Mucosa of stomach (tissue), 1 donor: ENCODE measurements at regions not wholly inside any gene's neighbourhood (a gene's known extent, or its start where the extent isn't known, plus 50 kb on each side); places are given as distances from the start of the nearest gene placed in this dataset.

Source experiments
- H3K27me3 ChIP-seq: one replicate; pipeline ENCODE4 v1.7.0; 2013; ENCODE audit warnings: mild to moderate bottlenecking, low read length; ENCODE audit not compliant: control insufficient read depth, insufficient read depth
- H3K36me3 ChIP-seq: one replicate; pipeline ENCODE4 v1.7.0; 2013; ENCODE audit warnings: low read length; ENCODE audit not compliant: control insufficient read depth, insufficient read depth
- H3K4me1 ChIP-seq: one replicate; pipeline ENCODE4 v1.7.0; 2013; ENCODE audit warnings: mild to moderate bottlenecking, low read length; ENCODE audit not compliant: control insufficient read depth, insufficient read depth
- H3K4me3 ChIP-seq: one replicate; pipeline ENCODE4 v1.7.0; 2013; ENCODE audit warnings: low read length
- H3K9ac ChIP-seq: one replicate; pipeline ENCODE4 v1.7.0; 2013; ENCODE audit warnings: mild to moderate bottlenecking, low read length, moderate library complexity
- H3K9me3 ChIP-seq: one replicate; pipeline ENCODE4 v1.7.0; 2013; ENCODE audit warnings: mild to moderate bottlenecking, low read length, moderate library complexity; ENCODE audit not compliant: control insufficient read depth
- donor health status: Pancreatic carcinoma.

- H3K36me3 ChIP-seq = no peaks in the 10 kb centered on the region
- H3K4me1 ChIP-seq = no peaks in the 10 kb centered on the region
- H3K9me3 ChIP-seq = no peaks in the 10 kb centered on the region
- H3K27me3 ChIP-seq = no peaks in the 10 kb centered on the region
- no peak overlapping the region for H3K9ac ChIP-seq
- no peak overlapping the region for H3K4me3 ChIP-seq
Observed at GRCh38 chr9:28921857-28922500, 1348.7 kb upstream of the C9orf72 start.

- Histone ChIP-seq H3K4me3 (no peak overlapping the region), H3K36me3 (no peaks in the 10 kb centered on the region), H3K9me3 (no peaks in the 10 kb centered on the region), H3K27me3 (no peaks in the 10 kb centered on the region), H3K4me1 (no peaks in the 10 kb centered on the region), H3K9ac (no peak overlapping the region)
Observed at GRCh38 chr9:28922891-28923290, 1349.6 kb upstream of the C9orf72 start.

- H3K27me3 ChIP-seq = no peaks in the 10 kb centered on the region
- H3K9me3 ChIP-seq = no peaks in the 10 kb centered on the region
- H3K4me1 ChIP-seq = no peaks in the 10 kb centered on the region
- no peaks in the 10 kb centered on the region for H3K36me3 ChIP-seq
- H3K4me3 ChIP-seq = no peak overlapping the region
- H3K9ac ChIP-seq = no peak overlapping the region
Observed at GRCh38 chr9:28923351-28923750, 1350.1 kb upstream of the C9orf72 start.

DNA sequence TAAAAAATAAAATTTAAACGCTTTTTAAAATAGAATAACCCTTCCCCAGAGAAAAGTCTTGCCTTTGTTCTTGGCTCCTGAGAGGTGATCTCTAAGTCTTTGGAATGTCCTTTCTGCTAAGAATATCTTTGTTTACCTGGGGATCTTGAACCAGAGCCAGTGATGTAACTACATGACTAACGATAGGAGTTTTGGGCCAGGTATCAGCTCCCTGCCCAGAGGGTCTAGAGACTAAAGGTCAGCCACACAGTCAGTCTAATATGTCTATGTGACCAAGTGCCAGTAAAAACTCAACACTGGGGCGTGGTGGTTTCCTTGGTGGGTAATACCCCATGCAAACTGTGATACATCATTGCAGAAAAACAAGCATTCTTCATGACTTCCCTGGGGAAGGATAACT, 1351.9 kb upstream of the C9orf72 start:
- no peaks in the 10 kb centered on the region for H3K4me1 ChIP-seq
- no peaks in the 10 kb centered on the region for H3K9me3 ChIP-seq
- H3K9ac ChIP-seq = no peak overlapping the region
- H3K27me3 ChIP-seq = no peaks in the 10 kb centered on the region
- no peaks in the 10 kb centered on the region for H3K36me3 ChIP-seq
- H3K4me3 ChIP-seq = no peak overlapping the region

GRCh38 chr9:28926306-28926705, 1353.0 kb upstream of the C9orf72 start:
- Histone ChIP-seq H3K9ac (no peak overlapping the region), H3K4me1 (no peaks in the 10 kb centered on the region), H3K36me3 (no peaks in the 10 kb centered on the region), H3K9me3 (no peaks in the 10 kb centered on the region), H3K27me3 (no peaks in the 10 kb centered on the region), H3K4me3 (no peak overlapping the region)

DNA sequence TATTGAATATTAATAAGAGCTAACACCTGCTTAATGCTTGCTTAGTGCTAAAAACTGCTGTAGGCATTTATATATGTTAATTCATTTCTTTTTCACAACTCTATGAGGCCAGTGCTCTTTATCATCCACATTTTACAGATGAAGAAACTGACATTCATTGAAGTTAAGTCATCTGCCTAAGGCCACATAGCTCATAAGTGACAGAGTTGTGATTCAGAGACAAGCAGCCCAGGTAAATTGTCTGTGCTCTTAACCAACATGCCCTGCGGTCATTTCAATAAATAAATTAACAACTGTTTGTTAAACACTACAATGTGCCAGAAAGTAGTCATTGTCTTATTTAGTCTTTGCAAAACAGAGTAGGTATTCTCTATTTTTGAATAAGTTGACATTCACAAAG, 1354.4 kb upstream of the C9orf72 start:
- H3K4me1 ChIP-seq = no peaks in the 10 kb centered on the region
- no peaks in the 10 kb centered on the region for H3K36me3 ChIP-seq
- no peaks in the 10 kb centered on the region for H3K9me3 ChIP-seq
- H3K4me3 ChIP-seq = no peak overlapping the region
- no peak overlapping the region for H3K9ac ChIP-seq
- H3K27me3 ChIP-seq = no peaks in the 10 kb centered on the region

GRCh38 chr9:28929433-28929832, 1356.2 kb upstream of the C9orf72 start:
- Histone ChIP-seq H3K36me3 (no peaks in the 10 kb centered on the region), H3K4me3 (no peak overlapping the region), H3K9ac (no peak overlapping the region), H3K4me1 (no peaks in the 10 kb centered on the region), H3K27me3 (no peaks in the 10 kb centered on the region), H3K9me3 (no peaks in the 10 kb centered on the region)

DNA sequence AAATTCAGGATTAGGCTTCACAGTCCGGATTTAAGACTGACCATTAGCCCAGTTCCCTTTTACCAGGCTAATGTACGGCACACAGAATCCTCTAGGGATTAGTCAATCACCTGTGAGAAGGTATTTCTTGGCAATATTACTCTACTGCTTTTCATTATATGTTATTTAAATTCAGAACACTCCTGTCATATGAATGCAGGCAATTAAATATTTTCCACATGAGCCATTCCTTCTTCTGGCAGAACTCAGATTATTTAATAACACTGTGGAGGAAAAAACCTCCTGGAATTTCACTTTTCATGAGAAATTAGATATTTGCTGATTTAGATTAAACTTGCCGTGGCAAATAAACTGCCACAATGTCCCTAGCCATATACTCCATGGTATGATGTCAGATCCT, 1357.5 kb upstream of the C9orf72 start:
- Histone ChIP-seq H3K9me3 (no peaks in the 10 kb centered on the region), H3K27me3 (no peaks in the 10 kb centered on the region)

DNA sequence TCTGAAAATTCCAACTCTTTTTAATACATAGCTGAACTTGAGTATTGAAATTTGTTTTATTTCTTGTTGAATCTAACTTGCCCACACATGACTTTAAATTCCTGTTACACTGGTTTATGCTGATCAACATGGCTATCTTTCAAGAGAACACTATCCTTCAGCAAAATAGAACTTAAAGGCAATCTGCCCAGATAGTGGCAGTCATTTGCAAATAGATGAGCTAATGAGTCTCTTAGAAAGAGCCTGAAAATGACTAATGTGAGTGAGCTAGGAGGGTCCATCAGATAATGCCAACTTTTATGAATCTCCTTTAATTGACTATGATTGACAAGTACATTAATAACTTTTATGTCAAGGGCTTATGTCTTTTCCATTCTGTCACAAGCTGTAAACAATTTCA, 1360.8 kb upstream of the C9orf72 start:
- H3K27me3 ChIP-seq = no peaks in the 10 kb centered on the region
- no peak overlapping the region for H3K9ac ChIP-seq
- H3K9me3 ChIP-seq = no peaks in the 10 kb centered on the region
- H3K4me3 ChIP-seq = no peak overlapping the region
- no peaks in the 10 kb centered on the region for H3K4me1 ChIP-seq
- no peaks in the 10 kb centered on the region for H3K36me3 ChIP-seq

More for the DNA sequence above, 1357.5 kb upstream of the C9orf72 start:
- Histone ChIP-seq H3K36me3 (no peaks in the 10 kb centered on the region), H3K4me1 (no peaks in the 10 kb centered on the region), H3K4me3 (no peak overlapping the region), H3K9ac (no peak overlapping the region)

DNA sequence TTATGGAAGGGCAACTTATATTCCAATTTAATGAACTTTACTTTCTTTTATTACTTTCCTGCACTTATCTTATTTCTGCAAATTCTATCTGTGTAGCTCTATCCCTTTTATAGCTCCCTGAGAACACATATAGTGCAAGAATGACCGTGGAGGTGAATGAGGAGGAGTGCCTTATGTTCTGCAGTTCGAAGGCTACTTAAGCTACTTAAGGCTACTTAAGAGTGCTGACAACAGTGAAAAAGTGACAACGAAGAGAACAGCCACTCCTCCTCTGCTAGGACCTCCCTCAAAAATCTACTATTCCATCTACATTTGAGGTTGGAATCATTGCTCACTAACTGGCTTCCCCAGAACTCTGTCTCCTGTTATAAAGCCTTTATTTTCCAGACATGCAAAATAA, 1365.7 kb upstream of the C9orf72 start:
- Histone ChIP-seq H3K27me3 (no peaks in the 10 kb centered on the region), H3K36me3 (no peaks in the 10 kb centered on the region), H3K4me3 (no peak overlapping the region), H3K9ac (no peak overlapping the region), H3K9me3 (no peaks in the 10 kb centered on the region), H3K4me1 (no peaks in the 10 kb centered on the region)

GRCh38 chr9:28941856-28942255, 1368.6 kb upstream of the C9orf72 start:
- H3K36me3 ChIP-seq = no peaks in the 10 kb centered on the region
- no peak overlapping the region for H3K9ac ChIP-seq
- no peak overlapping the region for H3K4me3 ChIP-seq
- no peaks in the 10 kb centered on the region for H3K9me3 ChIP-seq
- no peaks in the 10 kb centered on the region for H3K4me1 ChIP-seq
- no peaks in the 10 kb centered on the region for H3K27me3 ChIP-seq

DNA sequence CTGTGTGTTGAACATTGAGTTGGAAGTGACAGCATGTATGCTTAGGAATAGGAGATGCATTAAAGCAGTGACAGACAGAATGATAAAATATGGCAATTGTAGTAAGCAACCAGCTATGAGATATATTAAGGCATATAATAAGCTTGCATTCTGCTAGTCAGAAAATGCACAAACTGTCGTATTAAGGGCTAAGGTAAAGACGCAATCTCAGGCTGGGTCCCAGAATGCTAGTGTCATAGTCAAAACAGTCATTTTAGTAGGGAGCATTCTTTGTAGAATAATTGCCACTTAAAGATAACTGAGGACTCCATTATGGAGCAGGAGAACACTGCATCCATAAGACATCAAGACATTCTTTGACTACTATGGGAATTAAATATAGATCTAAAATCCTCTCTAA, 1369.7 kb upstream of the C9orf72 start:
- Histone ChIP-seq H3K27me3 (no peaks in the 10 kb centered on the region), H3K9me3 (no peaks in the 10 kb centered on the region), H3K4me1 (no peaks in the 10 kb centered on the region), H3K9ac (no peak overlapping the region), H3K4me3 (no peak overlapping the region), H3K36me3 (no peaks in the 10 kb centered on the region)

GRCh38 chr9:28946648-28947047, 1373.4 kb upstream of the C9orf72 start:
- Histone ChIP-seq H3K9me3 (no peaks in the 10 kb centered on the region), H3K4me3 (no peak overlapping the region), H3K4me1 (no peaks in the 10 kb centered on the region), H3K9ac (no peak overlapping the region), H3K27me3 (no peaks in the 10 kb centered on the region), H3K36me3 (no peaks in the 10 kb centered on the region)
